IMR-90 (cell line): ENCODE measurements at regions not wholly inside any gene's neighbourhood (a gene's known extent, or its start where the extent isn't known, plus 50 kb on each side); places are given as distances from the start of the nearest gene placed in this dataset.

Experiments used
- BHLHE40 ChIP-seq: fragments of 150-350 bp; IDR thresholded peaks from 2 replicates; pipeline ENCODE4 v1.6.1; 2016; ENCODE audit warnings: mild to moderate bottlenecking, low read depth, low read length
- CEBPB ChIP-seq: IDR thresholded peaks from 2 replicates; pipeline ENCODE4 v1.6.1; 2012; ENCODE audit warnings: low read depth, low read length, improper control_type of control experiment
- CHD1 ChIP-seq: IDR thresholded peaks from 2 replicates; pipeline ENCODE4 v1.6.1; 2012; ENCODE audit warnings: low read depth, low read length, improper control_type of control experiment
- CTCF ChIP-seq: conservative IDR thresholded peaks from 2 replicates; pipeline ENCODE4 v1.5.1; 2012; ENCODE audit warnings: mild to moderate bottlenecking, low read depth, low read length, improper control_type of control experiment
- ELK1 ChIP-seq: fragments of 150-350 bp; IDR thresholded peaks from 2 replicates; pipeline ENCODE4 v1.6.1; 2016; ENCODE audit warnings: low read depth, mild to moderate bottlenecking, low read length, moderate library complexity, borderline replicate concordance
- POLR2A ChIP-seq: IDR thresholded peaks from 2 replicates; pipeline ENCODE4 v1.6.1; 2012; ENCODE audit warnings: mild to moderate bottlenecking, low read depth, low read length
- RAD21 ChIP-seq: IDR thresholded peaks from 2 replicates; pipeline ENCODE4 v1.6.1; 2012; ENCODE audit warnings: low read length, improper control_type of control experiment
- RCOR1 ChIP-seq: IDR thresholded peaks from 2 replicates; pipeline ENCODE4 v1.6.1; 2012; ENCODE audit warnings: mild to moderate bottlenecking, low read length, improper control_type of control experiment; ENCODE audit not compliant: insufficient replicate concordance
- USF2 ChIP-seq: fragments of 150-350 bp; IDR thresholded peaks from 2 replicates; pipeline ENCODE4 v1.6.1; 2017; ENCODE audit warnings: mild to moderate bottlenecking, antibody characterized with exemption, low read length, low read depth

DNA sequence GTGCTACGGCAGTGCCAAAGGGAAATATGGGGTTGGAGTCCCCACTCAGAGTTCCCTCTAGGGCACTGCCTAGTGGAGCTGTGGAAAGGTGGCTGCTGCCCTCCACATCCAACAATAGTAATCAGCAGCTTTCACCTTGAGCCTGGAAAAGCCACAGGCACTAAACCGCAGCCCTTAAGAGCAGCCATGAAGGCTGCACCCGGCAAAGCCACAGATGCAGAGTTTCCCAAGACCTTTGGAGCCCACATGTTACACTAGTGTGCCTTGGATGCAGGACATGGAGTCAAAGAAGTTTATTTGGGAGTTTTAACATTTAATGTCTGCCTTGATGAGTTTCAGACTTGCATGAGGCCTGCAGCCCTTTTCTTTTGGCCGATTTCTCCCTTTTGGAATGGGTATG lies 91.4 kb upstream of the HSF2 start:
- TF ChIP-seq BHLHE40: no peak
- no peak for TF ChIP-seq USF2
- TF ChIP-seq CTCF: no peak
- TF ChIP-seq RAD21: no peak
- TF ChIP-seq RCOR1: no peak
- no peak for TF ChIP-seq POLR2A
- TF ChIP-seq CEBPB: no peak
- no peak for TF ChIP-seq ELK1
- TF ChIP-seq CHD1: no peak
